GM19455 (cell line): ENCODE measurements at regions not wholly inside any gene's neighbourhood (a gene's known extent, or its start where the extent isn't known, plus 50 kb on each side); places are given as distances from the start of the nearest gene placed in this dataset.
A peak's percentile ranks its signal among the peaks of the same experiment; 100 is the strongest.
"Not testable (repeated sequence)": the region's sequence is repeated elsewhere in the genome, so short reads cannot be mapped to it uniquely, and the experiment has no call there.

ENCODE experiments used
- ATAC-seq: cut with Tn5 transposase; IDR thresholded peaks from one replicate; pipeline ENCODE4 v1.9.1; 2021; ENCODE audit not compliant: unreplicated experiment

GRCh38 chr10:107517811-107518210 is 353.3 kb upstream of the SORCS1 start:
- no peak for ATAC-seq

DNA sequence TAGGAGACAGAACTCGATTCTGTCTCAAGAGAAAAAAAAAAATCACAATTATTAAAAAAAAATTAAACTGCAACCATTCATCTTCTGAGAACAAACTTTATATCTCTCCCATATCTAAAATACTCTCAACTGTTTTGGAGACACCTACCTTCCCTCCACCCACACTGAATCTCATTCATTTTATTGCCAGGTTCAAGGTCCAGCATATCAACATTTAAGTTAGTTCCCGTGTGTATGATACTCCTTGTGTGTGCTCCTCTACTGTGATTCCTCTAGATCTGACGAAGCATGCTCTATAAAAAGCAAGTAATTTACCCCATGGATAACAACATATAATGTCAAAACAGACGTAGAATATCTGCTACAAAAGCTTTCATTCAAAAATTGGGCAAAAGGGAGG is 351.8 kb upstream of the SORCS1 start:
- ATAC-seq, result no peak

- ATAC-seq, result not testable (repeated sequence)
Observed at GRCh38 chr10:107504011-107504410, 339.5 kb upstream of the SORCS1 start.

DNA sequence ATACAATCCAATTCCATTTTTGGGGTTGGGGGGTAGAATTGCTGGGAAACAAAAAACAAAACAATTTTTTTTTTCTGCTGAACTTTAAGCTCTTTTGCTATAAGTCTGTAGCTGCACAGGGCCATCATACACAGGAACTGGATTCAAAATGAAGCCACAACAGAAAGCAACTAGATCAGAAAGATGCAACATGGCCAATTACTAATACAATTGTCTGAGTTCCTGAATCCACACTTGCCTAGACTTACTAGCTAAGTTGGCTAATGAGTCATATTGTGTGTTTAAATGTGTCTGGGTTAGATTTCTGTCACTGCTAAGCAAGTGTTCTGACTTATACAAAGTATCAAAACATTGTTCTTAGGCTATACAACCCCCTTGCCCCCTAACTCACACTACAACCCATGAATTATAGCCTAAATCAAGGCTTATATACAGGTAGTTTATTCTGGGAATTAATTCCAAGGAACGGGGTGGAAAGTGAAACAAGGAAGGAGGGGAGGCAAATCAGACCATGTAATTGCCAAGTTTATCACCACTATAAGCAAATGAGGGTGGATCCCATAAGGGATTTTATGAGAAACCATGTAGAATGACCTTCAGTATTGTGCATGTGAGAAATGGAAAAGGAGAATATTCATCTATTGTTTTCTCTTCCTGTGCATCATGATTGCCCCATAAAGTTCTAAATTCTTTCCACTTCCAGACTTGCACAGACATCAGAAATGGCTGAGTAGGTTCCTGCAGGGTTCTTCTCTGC is 337.9 kb upstream of the SORCS1 start:
- ATAC-seq, result no peak

GRCh38 chr10:107498983-107499382 is 334.5 kb upstream of the SORCS1 start:
- ATAC-seq, result no peak

GRCh38 chr10:107497024-107497423 is 332.5 kb upstream of the SORCS1 start:
- ATAC-seq, result no peak

- no peak for ATAC-seq
Observed at GRCh38 chr10:107496594-107496993, 332.1 kb upstream of the SORCS1 start.

DNA sequence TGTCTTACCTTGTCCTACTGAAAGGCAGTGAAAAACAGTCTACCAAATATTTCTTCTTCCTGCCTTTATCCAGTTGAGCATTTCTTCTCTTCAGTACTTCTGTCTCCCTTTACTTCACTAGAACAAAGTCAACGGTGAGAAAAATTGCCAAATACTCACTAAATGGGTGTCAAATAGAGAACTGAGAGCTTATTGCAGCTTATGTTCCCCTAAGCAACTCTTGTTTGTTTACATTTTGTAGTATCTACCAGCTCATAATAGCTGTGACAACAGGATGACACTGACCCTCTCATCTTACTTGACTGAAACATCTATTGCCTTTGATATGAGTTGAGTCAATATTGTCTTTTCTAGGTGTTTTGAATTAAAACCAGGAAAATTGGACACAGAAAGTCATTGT is 327.9 kb upstream of the SORCS1 start:
- ATAC-seq, result no peak

DNA sequence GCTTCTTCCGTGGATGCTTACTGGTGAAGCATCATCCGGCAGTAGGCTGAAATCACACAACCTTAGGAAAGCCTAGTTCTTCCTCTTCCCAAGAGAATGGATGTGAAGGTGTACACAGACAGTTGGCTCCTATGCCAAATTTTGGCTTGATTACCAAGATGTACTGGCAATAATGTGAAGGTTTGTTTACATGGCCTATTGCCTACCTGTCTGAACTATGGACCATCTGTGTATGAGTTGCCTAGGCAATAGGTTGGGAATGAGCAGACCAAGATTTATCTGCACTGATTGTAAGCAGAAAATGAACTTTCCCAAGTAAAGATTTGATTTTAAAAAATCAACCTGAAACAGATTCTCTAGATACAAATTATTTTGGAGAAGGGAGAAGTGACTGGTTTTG is 325.9 kb upstream of the SORCS1 start:
- no peak for ATAC-seq

- no peak for ATAC-seq
Observed at GRCh38 chr10:107487284-107487683, 322.8 kb upstream of the SORCS1 start.

- ATAC-seq, result no peak
Observed at GRCh38 chr10:107485019-107485418, 320.5 kb upstream of the SORCS1 start.

- ATAC-seq, result no peak
Observed at GRCh38 chr10:107481881-107482280, 317.4 kb upstream of the SORCS1 start.

DNA sequence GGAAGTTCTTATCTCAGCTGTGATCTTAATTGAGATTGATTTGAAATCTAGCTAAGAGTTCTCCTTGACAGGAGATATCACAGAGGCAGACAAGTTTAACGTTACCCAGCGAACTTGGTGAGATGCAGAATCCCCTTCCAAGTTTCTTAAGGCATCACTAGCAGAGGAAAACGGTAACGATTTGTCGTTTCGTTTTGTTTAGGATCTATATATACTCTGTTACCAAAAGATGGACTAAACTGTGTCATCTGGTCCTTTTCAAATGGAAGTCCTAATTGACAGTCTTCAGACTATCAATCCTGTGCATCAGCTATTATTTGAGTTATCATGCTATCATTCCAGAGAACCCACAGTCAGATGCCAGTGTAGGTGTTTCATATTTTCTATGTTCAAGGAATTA is 316.7 kb upstream of the SORCS1 start:
- no peak for ATAC-seq

DNA sequence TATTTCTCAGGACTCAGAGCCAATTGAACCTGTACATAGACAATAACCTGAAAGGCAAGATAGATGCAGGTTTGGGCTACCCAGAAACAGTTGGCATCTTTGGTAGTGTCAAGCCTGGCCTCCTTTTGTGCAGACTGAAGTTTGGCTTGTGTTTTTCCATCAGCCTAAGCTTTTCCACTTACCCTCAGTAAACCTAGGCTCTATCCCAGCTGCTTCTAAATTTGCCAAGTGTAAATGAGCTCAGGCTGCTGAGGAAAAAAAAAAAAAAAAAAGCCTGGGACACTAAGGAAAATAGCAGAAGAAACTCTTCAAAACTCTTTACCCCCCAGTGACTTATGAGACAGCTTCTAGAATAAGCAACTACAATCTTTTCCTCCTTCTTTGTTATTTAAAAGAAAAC is 316.3 kb upstream of the SORCS1 start:
- ATAC-seq, result no peak

GRCh38 chr10:107477266-107477665 is 312.8 kb upstream of the SORCS1 start:
- ATAC-seq, result peak; percentile 72

GRCh38 chr10:107476408-107476807 is 311.9 kb upstream of the SORCS1 start:
- no peak for ATAC-seq

DNA sequence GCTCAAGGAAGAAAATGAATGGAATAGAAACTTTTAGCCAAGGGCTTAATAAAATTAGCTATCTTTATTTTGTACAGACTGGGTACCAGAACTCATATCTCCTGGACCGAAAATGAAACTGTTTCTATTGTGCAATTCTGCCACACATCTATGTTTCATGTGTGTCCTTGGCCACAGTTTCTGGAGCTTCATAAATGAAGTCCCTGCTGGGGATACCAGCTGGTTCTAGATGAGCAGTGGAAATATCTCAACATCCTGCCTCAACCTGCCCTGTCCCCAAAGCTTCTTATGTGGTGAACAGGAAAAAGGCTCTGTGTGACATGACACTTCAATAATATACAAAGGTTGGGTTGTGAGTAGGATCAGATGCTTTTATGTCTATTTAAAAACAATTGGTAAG is 310.1 kb upstream of the SORCS1 start:
- no peak for ATAC-seq

DNA sequence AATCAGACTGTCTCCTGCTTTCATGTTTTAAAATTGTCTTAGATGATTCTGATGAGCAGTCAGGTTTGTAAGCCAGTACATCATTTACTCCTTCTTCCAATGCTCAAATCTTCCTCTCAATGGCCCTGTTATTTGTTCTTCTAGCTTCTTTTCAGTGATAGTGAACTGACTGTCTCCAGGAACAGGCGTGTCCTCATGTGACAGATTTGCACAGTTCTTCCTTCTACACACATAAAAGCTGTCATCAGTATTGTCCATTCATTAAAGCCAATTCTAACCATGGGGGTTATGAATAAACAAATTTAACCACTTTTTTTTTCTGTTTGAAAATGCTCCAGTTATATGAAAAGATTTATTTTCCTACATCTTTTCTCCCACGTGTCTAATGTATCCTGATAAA is 308.7 kb upstream of the SORCS1 start:
- ATAC-seq, result no peak

DNA sequence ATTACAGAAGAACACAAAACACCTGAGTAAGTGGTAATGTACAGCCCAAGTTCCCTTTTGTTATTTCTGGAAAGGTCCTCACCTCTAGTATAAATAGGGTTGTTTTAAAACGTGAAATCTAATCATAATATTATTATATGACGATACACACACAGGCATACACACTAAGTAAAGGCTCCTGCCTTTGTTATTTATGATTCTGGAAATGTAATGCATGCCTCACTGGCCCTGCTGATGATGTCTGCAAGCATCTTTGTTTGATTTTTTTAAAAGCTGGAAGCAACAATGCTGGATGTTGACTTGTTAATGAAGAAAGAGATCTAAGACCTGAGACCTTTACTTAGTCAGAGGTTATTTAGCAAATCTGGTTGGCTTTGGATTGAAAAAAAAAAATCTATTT is 307.4 kb upstream of the SORCS1 start:
- ATAC-seq, result no peak

DNA sequence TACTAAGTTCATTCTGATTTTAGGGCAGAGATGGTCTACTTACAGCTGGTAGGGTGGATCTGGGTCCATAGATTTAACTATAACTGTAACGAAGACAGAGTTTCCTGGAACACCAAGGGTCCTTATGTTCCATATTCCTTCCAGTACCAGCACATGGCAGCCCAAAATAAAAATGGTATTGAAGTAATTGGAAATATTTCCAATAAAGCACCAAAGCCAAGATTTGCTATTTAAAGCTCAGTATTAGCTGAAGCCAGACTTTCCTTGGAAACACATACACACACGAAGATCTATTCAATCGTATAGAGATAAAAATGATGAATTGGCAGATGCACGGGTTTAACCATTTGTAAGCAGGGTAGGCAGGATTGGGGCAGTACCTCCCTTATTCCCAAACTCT is 289.1 kb upstream of the SORCS1 start:
- ATAC-seq, result no peak

GRCh38 chr10:107451047-107451446 is 286.5 kb upstream of the SORCS1 start:
- no peak for ATAC-seq

GRCh38 chr10:107450056-107450455 is 285.6 kb upstream of the SORCS1 start:
- no peak for ATAC-seq

GRCh38 chr10:107444443-107444842 is 279.9 kb upstream of the SORCS1 start:
- ATAC-seq, result no peak
